ENCODE measurements at regions not wholly inside any gene's neighbourhood (a gene's known extent, or its start where the extent isn't known, plus 50 kb on each side); places are given as distances from the start of the nearest gene placed in this dataset.

DNA sequence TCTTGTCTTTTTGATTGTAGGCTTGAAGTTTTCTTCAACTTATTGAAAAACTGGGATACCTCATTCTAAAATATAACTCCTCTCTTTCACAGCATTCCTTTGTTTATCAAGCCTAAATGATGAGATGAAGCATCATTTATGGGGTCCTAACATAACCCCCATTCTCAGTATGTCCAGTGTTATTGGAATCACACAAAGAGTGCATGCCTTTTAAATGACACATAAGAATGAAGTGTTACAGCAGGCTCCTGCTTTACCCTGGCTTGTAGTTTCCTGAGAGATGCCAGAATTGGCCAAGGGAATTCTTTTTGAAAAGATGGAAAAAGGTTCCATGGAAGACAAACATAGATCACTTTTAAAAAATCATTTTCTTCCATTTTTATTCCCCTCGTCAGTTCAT, 502.4 kb downstream of the BCKDHB start:
- TF ChIP-seq, protein P1, sequence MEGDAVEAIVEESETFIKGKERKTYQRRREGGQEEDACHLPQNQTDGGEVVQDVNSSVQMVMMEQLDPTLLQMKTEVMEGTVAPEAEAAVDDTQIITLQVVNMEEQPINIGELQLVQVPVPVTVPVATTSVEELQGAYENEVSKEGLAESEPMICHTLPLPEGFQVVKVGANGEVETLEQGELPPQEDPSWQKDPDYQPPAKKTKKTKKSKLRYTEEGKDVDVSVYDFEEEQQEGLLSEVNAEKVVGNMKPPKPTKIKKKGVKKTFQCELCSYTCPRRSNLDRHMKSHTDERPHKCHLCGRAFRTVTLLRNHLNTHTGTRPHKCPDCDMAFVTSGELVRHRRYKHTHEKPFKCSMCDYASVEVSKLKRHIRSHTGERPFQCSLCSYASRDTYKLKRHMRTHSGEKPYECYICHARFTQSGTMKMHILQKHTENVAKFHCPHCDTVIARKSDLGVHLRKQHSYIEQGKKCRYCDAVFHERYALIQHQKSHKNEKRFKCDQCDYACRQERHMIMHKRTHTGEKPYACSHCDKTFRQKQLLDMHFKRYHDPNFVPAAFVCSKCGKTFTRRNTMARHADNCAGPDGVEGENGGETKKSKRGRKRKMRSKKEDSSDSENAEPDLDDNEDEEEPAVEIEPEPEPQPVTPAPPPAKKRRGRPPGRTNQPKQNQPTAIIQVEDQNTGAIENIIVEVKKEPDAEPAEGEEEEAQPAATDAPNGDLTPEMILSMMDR (conservative IDR thresholded peaks at IDR 0.05; ENCODE audit: low read depth in 2 of 2): no peak
- no peak for TF ChIP-seq EZH2 (IDR thresholded peaks at IDR 0.05; ENCODE audit: low read depth, unreplicated experiment)

Data from GM23338 (cell line).